ENCODE measurements at regions not wholly inside any gene's neighbourhood (a gene's known extent, or its start where the extent isn't known, plus 50 kb on each side); places are given as distances from the start of the nearest gene placed in this dataset.
A peak's percentile ranks its signal among the peaks of the same experiment; 100 is the strongest.
"Not testable (repeated sequence)": the region's sequence is repeated elsewhere in the genome, so short reads cannot be mapped to it uniquely, and the experiment has no call there.

DNA sequence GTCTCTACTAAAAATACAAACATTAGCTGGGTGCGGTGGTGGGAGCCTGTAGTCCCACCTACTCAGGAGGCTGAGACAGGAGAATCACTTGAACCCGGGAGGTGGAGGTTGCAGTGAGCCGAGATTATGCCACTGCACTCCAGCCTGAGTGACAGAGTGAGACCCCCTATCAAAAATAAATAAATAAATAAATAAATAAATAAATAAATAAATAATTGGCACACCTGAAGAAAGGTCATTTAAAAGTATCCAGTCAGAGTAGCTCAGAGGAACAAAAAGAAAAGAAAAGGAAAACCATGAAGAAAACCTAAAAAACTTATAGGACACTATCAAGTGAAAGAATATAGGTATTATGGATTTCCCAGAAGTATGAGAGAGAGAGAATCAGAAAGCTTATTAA is 330.1 kb upstream of the AR start:
- not testable (repeated sequence) for DNase-seq (ENCODE audit: low spot score)

- peak; percentile 0 for DNase-seq (ENCODE audit: low spot score)
Measured at GRCh38 chrX:67207912-67208311, 335.9 kb upstream of the AR start.

GRCh38 chrX:67159437-67159836 is 384.4 kb upstream of the AR start:
- DNase-seq (ENCODE audit: low spot score), result no peak

DNA sequence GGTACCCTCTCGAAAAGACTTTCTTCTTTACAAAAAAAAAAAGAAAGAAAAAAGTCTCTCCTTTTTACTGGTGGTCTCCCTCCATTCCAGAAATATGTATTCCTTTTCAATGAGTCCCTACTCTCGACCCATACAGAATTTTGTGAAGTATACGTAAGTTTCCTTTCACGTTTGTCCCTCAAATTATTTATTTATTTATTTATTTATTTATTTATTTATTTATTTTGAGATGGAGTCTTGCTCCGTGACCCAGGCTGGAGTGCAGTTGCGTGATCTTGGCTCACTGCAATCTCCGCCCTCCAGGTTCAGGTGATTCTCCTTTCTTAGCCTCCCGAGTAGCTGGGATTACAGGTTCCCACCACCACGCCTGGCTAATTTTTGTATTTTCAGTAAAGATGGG is 429.2 kb upstream of the AR start:
- DNase-seq (ENCODE audit: low spot score), result no peak

GRCh38 chrX:67105758-67106116 is 438.1 kb upstream of the AR start:
- DNase-seq (ENCODE audit: low spot score), result no peak

GRCh38 chrX:67104982-67105757 is 438.7 kb upstream of the AR start:
- no peak for DNase-seq (ENCODE audit: low spot score)

GRCh38 chrX:67100031-67100884 is 443.6 kb upstream of the AR start:
- DNase-seq (ENCODE audit: low spot score), result no peak

GRCh38 chrX:67094061-67094460 is 449.8 kb upstream of the AR start:
- no peak for DNase-seq (ENCODE audit: low spot score)

DNA sequence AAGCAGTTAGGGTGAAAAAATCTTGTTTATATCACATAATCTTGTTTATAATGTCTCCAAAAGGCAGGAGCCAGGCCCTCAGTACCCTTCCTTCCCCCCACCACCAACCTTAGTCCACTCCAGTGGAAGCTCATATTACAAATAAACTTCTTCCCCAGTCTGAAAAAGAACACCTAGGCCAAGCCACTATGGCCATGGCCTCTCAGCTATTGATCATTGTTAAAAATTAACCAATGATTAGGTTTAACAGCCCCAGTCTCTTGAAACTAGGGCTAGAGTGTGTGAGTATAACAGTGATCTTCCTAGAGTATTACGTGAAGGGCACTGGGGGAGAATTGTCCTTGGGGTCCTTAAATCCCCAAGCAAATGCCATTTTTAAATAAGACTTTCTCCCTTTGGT is 411.9 kb upstream of the EDA2R start:
- DNase-seq (ENCODE audit: low spot score), result no peak

GRCh38 chrX:67044866-67045265 is 406.0 kb upstream of the EDA2R start:
- DNase-seq (ENCODE audit: low spot score), result no peak

- no peak for DNase-seq (ENCODE audit: low spot score)
Measured at GRCh38 chrX:67044029-67044653, 405.3 kb upstream of the EDA2R start.

GRCh38 chrX:67004451-67004850 is 365.6 kb upstream of the EDA2R start:
- DNase-seq (ENCODE audit: low spot score), result no peak

DNA sequence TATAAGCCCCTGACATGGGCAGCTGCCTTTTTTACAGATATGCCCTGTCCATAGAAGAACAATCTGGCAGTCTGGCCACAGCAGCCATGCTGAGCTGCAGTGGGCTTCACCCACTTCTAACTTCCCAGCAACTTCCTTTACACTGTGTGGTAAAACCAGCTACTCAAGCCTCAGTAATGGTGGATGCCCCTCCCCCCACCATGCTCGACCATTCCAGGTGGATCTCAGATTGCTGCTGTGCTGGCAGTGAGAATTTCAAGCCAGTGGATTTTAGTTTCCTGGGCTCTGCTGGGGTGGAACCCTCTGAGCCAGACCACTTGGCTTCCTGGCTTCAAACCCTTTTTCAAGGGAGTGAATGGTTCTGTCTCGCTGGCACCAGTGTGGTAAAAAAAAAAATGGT is 355.9 kb upstream of the EDA2R start:
- no peak for DNase-seq (ENCODE audit: low spot score)

DNA sequence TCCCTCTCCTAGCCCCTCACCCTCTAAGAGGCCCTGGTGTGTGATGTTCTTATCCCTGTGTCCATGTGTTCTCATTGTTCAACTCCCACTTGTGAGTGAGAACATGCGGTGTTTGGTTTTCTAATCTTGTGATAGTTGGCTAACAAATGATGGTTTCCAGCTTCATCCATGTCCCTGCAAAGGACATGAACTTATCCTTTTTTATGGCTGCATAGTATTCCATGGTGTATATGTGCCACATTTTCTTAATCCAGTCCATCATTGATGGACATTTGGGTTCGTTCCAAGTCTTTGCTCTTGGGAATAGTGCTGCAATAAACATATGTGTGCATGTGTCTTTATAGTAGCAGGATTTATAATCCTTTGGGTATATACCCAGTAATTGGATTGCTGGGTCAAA is 353.2 kb upstream of the EDA2R start:
- not testable (repeated sequence) for DNase-seq (ENCODE audit: low spot score)

- DNase-seq (ENCODE audit: low spot score), result no peak
Measured at GRCh38 chrX:66988331-66988730, 349.5 kb upstream of the EDA2R start.

GRCh38 chrX:66961665-66962064 is 322.8 kb upstream of the EDA2R start:
- no peak for DNase-seq (ENCODE audit: low spot score)

DNA sequence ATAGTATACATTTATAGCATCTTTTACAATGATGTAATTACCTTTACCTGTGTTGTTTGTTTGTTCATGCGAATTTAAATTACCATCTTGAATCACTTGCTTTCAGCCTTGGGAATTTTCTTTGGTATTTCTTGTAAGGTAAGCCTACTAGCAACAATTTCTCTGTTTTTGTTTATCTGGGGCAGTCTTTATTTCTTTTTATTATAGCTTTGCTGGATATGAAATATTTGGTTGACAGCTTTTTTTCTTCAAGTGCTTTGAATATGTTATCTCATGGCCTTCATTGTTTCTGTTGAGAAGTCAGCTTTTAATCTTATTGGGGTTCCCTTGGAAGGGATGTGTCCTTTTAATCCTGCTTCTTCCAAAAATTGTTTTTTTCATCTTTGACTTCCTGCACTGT is 292.8 kb upstream of the EDA2R start:
- DNase-seq (ENCODE audit: low spot score), result no peak

DNA sequence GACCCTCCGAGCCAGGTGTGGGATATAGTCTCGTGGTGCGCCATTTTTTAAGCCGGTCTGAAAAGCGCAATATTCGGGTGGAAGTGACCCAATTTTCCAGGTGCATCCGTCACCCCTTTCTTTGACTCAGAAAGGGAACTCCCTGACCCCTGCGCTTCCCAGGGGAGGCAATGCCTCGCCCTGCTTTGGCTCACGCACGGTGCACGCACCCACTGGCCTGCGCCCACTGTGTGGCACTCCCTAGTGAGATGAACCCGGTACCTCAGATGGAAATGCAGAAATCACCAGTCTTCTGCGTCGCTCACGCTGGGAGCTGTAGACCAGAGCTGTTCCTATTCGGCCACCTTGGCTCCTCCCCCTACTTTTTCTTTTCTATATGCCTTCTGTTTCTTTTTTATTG is 291.6 kb upstream of the EDA2R start:
- not testable (repeated sequence) for DNase-seq (ENCODE audit: low spot score)

- no peak for DNase-seq (ENCODE audit: low spot score)
Measured at GRCh38 chrX:66920296-66920695, 281.4 kb upstream of the EDA2R start.

GRCh38 chrX:66919280-66919832 is 280.5 kb upstream of the EDA2R start:
- DNase-seq (ENCODE audit: low spot score), result no peak

- DNase-seq (ENCODE audit: low spot score), result no peak
Measured at GRCh38 chrX:66918511-66918910, 279.6 kb upstream of the EDA2R start.

DNA sequence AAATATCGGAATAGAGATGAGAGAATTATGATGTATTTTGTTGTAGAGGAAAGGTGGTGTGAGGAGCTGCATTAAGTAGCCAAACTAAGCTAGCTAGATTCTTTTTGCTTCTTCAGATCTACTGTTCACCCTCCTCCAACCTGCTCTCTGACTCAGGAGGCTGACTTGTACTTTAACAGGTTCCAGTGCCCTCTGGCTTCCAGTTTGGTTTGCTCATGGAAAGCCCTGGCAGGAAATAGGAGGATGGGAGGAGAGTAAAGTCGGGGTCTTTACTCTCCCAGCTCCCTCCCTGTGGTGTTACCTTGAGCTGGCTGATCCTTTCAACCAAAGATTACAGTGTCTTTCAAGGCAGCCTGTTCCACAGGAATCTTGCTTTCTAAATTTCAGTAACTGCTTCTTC is 277.0 kb upstream of the EDA2R start:
- DNase-seq (ENCODE audit: low spot score), result no peak

GRCh38 chrX:66914080-66914479 is 275.2 kb upstream of the EDA2R start:
- peak; percentile 11 for DNase-seq (ENCODE audit: low spot score)

Data from NAMALWA (cell line).